ENCODE measurements at regions not wholly inside any gene's neighbourhood (a gene's known extent, or its start where the extent isn't known, plus 50 kb on each side); places are given as distances from the start of the nearest gene placed in this dataset.

- H3F3A ChIP-seq (replicated peaks; ENCODE audit: low read depth), result no peaks in the 10 kb centered on the region
- peak overlapping the region; percentile 52 for H2AFZ ChIP-seq
- no peaks in the 10 kb centered on the region for H3K9me2 ChIP-seq (ENCODE audit: insufficient read depth)
- H3K27ac ChIP-seq (ENCODE audit: low read depth), result no peak overlapping the region
- no peaks in the 10 kb centered on the region; the same call in 1 of the 2 replicates for H3K4me1 ChIP-seq (ENCODE audit: insufficient read depth)
- DNase-seq (ENCODE audit: low spot score) (no peak), ATAC-seq (no peak)
- Mint-ChIP-seq H3K27me3 (ENCODE audit: insufficient read depth, low read depth, poor library complexity) (peaks cover 2% of the 10 kb centered on the region), H3K9me3 (no peaks in the 10 kb centered on the region), H3K27ac (no peak overlapping the region), H3K4me1 (no peaks in the 10 kb centered on the region; the same call in 2 of the 3 replicates), H3K36me3 (ENCODE audit: low read depth) (no peaks in the 10 kb centered on the region), H3K4me3 (no peak overlapping the region)
- H3K4me2 ChIP-seq, result no peak overlapping the region
- no peaks in the 10 kb centered on the region for H3K36me3 ChIP-seq (ENCODE audit: insufficient read depth)
- no peaks in the 10 kb centered on the region for H4K20me1 ChIP-seq (replicated peaks; ENCODE audit: insufficient read depth)
- no peaks in the 10 kb centered on the region for H3K79me2 ChIP-seq (replicated peaks; ENCODE audit: insufficient read depth)
- no peak for TF ChIP-seq JUNB (IDR thresholded peaks at IDR 0.05; ENCODE audit: unreplicated experiment)
- no peak for TF ChIP-seq ZNF114 (CRISPR knock-in tag; IDR thresholded peaks at IDR 0.05)
- TF ChIP-seq ETS1 (IDR thresholded peaks at IDR 0.05), result no peak
- TF ChIP-seq NANOG (IDR thresholded peaks at IDR 0.05; ENCODE audit: borderline replicate concordance), result no peak
- TF ChIP-seq CREB1 (CRISPR knock-in tag; IDR thresholded peaks at IDR 0.05; ENCODE audit: low read depth), result no peak
- no peak for TF ChIP-seq POLR2AphosphoS5 (IDR thresholded peaks at IDR 0.05; ENCODE audit: low read depth)
- TF ChIP-seq REST (IDR thresholded peaks at IDR 0.05; ENCODE audit: unreplicated experiment), result no peak
- no peak for TF ChIP-seq EZH2 (IDR thresholded peaks at IDR 0.05; ENCODE audit: low read depth, unreplicated experiment)
- no peak for TF ChIP-seq ZNF331 (CRISPR knock-in tag; IDR thresholded peaks at IDR 0.05; ENCODE audit: low read depth)
- no peak for TF ChIP-seq ZNF462 (CRISPR knock-in tag; IDR thresholded peaks at IDR 0.05)
- TF ChIP-seq CTCF (conservative IDR thresholded peaks at IDR 0.05; ENCODE audit: low read depth in 2 of 2), result no peak
- no peak for TF ChIP-seq STAT1 (IDR thresholded peaks at IDR 0.05; ENCODE audit: unreplicated experiment)
- TF ChIP-seq EZH2phosphoT487 (IDR thresholded peaks at IDR 0.05; ENCODE audit: unreplicated experiment), result no peak
- H3K27me3 ChIP-seq (ENCODE audit: insufficient read depth), result no peaks in the 10 kb centered on the region
- no peak overlapping the region for H3K4me3 ChIP-seq
Observed at GRCh38 chr18:25825056-25825455, 265.4 kb downstream of the SS18 start.

All from GM23338 (cell line).